GM13977 (cell line): ENCODE measurements at regions not wholly inside any gene's neighbourhood (a gene's known extent, or its start where the extent isn't known, plus 50 kb on each side); places are given as distances from the start of the nearest gene placed in this dataset.

ENCODE experiments used
- DNase-seq: peaks from one replicate; pipeline ENCODE4 v3.0.0; 2012; ENCODE audit warnings: low spot score
- CTCF ChIP-seq: IDR thresholded peaks from 2 replicates; pipeline ENCODE4 v1.5.1; 2012; ENCODE audit warnings: mild to moderate bottlenecking, control low read depth; ENCODE audit not compliant: insufficient read depth; ENCODE audit errors: extremely low read depth, missing control alignments
- in situ Hi-C: fragments of 300-500 bp; cut with MboI; formaldehyde crosslinking; loops from one replicate; pipeline ENCODE4 v1.12.0; 2022; ENCODE audit warnings: low sequenced_read_pairs, low pct_unique_long_range_greater_than_20kb, mixed read lengths, inconsistent platforms; ENCODE audit not compliant: unreplicated experiment

DNA sequence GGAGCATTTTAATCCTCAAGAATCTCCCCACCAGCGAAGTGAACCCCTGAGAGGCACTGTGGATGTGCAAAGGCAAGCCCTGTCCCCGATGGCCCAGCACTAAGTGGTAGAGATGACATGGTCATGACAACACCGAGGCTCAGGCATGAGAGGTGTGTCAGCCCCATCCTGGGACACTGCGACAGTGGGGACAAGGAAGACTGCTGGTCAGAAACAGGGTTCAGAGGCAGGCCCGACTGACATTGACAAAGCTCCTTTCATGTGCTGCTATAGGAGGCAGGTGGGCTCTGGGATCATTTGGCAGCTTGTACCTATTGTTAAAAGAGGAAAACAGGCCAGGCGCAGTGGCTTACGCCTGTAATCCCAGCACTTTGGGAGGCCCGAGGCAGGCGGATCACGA, 54.3 kb upstream of the MYEOV start:
- in situ Hi-C loops, result no loop called here
- no peak for DNase-seq
- TF ChIP-seq CTCF, result no peak

GRCh38 chr11:69240332-69241074, 53.5 kb upstream of the MYEOV start:
- peak; percentile 31 for TF ChIP-seq CTCF
- in situ Hi-C loops, result no loop called here
- no peak for DNase-seq

GRCh38 chr11:69241075-69241740, 52.7 kb upstream of the MYEOV start:
- DNase-seq, result no peak
- no peak for TF ChIP-seq CTCF
- in situ Hi-C loops, result no loop called here

DNA sequence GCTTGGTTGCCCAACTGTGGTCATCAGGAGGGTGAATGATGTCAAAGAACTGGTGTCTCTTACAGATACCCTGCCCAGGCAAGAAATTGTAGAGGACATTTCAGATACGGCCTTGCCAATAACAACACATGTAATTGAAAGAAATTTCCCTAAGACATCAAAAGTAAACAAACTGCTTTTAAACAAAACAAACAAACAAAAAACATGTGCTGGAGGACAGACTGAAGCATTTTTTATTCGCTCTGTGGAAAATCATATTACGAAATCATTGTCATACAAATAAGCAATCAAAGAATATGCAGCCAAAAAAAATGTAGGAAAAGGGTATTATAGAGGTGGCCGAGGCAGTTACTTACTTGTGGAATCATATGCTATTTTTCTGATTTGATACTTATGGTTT, 52.1 kb upstream of the MYEOV start:
- TF ChIP-seq CTCF, result no peak
- DNase-seq, result no peak
- in situ Hi-C loops, result no loop called here

DNA sequence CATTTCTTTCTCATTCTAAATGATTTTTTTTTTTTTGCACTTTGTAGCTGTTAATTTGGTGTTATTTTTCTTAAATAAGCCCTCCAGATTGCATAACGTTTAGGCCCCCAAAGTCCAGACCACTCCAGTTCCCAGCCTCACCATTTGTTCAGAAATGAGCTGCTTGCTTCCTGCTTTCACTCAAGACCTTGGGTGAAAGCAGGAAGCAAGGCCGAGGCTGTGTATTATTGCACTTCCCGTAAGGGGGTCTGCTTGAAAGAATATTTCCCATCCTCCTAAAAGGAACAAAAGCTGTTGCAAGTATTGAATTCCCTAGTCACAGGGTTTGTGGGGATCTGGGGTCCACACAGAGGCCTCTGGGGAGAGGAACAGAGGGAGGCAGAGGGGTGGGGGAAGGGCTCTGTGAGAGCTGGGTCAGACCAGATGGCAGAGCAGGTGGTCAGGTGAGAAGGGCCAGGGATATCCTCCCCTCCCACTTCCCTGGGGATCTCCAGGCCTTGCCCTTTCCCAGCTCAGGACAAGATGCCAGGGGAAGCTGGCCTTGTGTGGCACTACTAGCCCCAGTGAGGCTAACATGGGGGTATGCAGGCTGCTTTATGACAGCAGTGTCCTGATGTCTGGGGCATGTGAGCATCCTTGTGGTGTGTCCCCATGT, 51.6 kb upstream of the MYEOV start:
- no peak for TF ChIP-seq CTCF
- DNase-seq, result no peak
- in situ Hi-C loops, result no loop called here

DNA sequence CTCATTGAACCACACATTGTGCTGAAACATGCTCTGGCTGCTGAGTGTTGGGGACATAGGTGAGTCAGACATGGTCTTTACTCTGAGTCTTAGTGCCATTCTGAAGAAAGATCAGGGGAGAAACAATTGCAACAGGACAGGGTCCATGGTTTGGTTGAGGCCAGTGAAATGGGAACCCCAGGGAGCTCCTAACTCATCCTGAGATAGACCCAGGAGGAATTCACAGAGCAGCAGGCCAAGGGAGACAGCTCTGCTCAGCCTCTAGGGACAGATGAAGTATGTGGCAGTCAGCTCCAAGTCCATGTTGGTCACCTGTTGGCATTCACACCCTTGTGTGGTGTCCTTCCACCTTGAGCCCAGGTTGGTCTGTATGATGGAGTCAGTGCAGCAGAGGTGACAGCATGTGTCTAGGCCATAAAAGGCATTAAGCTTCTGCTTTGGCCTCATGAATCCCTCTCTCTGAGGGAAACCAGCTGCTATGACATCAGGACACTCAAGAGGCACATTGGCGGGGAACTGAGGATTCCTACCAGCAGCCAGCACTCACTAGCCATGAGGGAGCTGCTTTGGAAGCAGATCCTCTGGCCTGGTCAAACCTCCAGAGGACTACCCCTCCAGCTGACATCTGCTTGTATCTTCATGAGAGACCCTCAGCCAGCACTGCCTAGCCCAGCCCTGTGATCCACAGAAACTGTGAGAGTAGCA, 50.3 kb upstream of the MYEOV start:
- TF ChIP-seq CTCF, result no peak
- in situ Hi-C loops, result no loop called here
- DNase-seq, result no peak
